Hepatocyte (in vitro differentiated cells): ENCODE measurements at regions not wholly inside any gene's neighbourhood (a gene's known extent, or its start where the extent isn't known, plus 50 kb on each side); places are given as distances from the start of the nearest gene placed in this dataset.

ENCODE experiments used
- DNase-seq: peaks from one replicate; pipeline ENCODE4 v3.0.0-alpha.2; 2016; ENCODE audit warnings: low spot score
- H2AFZ ChIP-seq: fragments of 200-600 bp; sonication (generic); 2 replicates; pipeline ENCODE4 v1.6.0; 2016; ENCODE audit warnings: antibody characterized with exemption, mild to moderate bottlenecking
- H3K27ac ChIP-seq: fragments of 200-600 bp; sonication (generic); 2 replicates; pipeline ENCODE4 v1.5.1; 2016; ENCODE audit warnings: mild to moderate bottlenecking
- H3K27me3 ChIP-seq: fragments of 200-600 bp; sonication (generic); 2 replicates; pipeline ENCODE4 v1.6.1; 2016
- H3K36me3 ChIP-seq: fragments of 200-600 bp; sonication (generic); replicated peaks from 2 replicates; pipeline ENCODE4 v1.5.1; 2016; ENCODE audit warnings: low read depth; ENCODE audit not compliant: insufficient read depth
- H3K4me1 ChIP-seq: fragments of 200-600 bp; sonication (generic); 2 replicates; pipeline ENCODE4 v1.5.1; 2016; ENCODE audit warnings: mild to moderate bottlenecking, moderate library complexity; ENCODE audit not compliant: insufficient read depth
- H3K4me2 ChIP-seq: fragments of 200-600 bp; sonication (generic); 2 replicates; pipeline ENCODE4 v1.6.0; 2016
- H3K4me3 ChIP-seq: fragments of 200-600 bp; sonication (generic); 2 replicates; pipeline ENCODE4 v1.5.1; 2016; ENCODE audit warnings: mild to moderate bottlenecking
- H3K79me2 ChIP-seq: fragments of 200-600 bp; sonication (generic); 2 replicates; pipeline ENCODE4 v1.6.0; 2017; ENCODE audit warnings: mild to moderate bottlenecking
- H3K9me2 ChIP-seq: fragments of 200-600 bp; sonication (generic); replicated peaks from 2 replicates; pipeline ENCODE4 v1.6.0; 2017; ENCODE audit warnings: mild to moderate bottlenecking; ENCODE audit not compliant: insufficient read depth
- H3K9me3 ChIP-seq: fragments of 200-600 bp; sonication (generic); 2 replicates; pipeline ENCODE4 v1.5.1; 2016; ENCODE audit warnings: low read depth, mild to moderate bottlenecking
- H4K20me1 ChIP-seq: fragments of 200-600 bp; sonication (generic); 2 replicates; pipeline ENCODE4 v1.6.0; 2016; ENCODE audit warnings: mild to moderate bottlenecking; ENCODE audit not compliant: insufficient read depth, poor library complexity, severe bottlenecking
- EZH2 ChIP-seq: fragments of 200-600 bp; sonication (generic); IDR thresholded peaks from 2 replicates; pipeline ENCODE4 v1.6.1; 2016; ENCODE audit warnings: antibody characterized with exemption, mild to moderate bottlenecking, borderline replicate concordance
- EZH2phosphoT487 ChIP-seq: fragments of 200-600 bp; sonication (generic); IDR thresholded peaks from one replicate; pipeline ENCODE4 v1.6.1; 2018; ENCODE audit warnings: antibody characterized with exemption, mild to moderate bottlenecking, low read depth, moderate library complexity; ENCODE audit not compliant: unreplicated experiment, severe bottlenecking
- WGBS: methylation state at CpG from one replicate; pipeline ENCODE4 v1.1.6; 2016; ENCODE audit warnings: low lambda C conversion rate; ENCODE audit errors: missing lambda C conversion rate; 5-methylcytosine and 5-hydroxymethylcytosine counted together
- TF ChIP-seq, protein P1 (sequence below): fragments of 200-600 bp; sonication (generic); IDR thresholded peaks from 2 replicates; pipeline ENCODE4 v1.5.1; 2016; ENCODE audit warnings: antibody characterized with exemption, mild to moderate bottlenecking; ENCODE audit not compliant: poor library complexity

DNA sequence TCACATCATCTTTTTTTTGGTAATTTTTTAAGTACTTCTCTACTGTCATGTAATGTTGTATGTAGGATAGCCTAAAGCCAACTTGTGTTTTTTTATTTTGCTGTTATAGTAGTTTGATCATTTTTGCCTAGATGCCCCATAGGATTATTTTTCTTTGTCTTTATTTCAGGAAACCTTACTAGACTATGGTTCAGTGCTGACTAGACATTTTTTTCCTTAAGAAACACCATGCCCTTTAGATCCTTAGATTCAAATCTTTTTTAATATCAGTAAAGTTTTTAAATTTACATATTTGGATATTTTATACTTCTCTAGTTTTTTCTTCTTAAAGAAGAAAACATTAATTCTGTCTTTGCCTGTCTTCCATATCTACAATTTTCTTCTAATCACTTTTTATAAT, 221.3 kb downstream of the IDS start:
- Histone ChIP-seq H3K36me3 (no peaks in the 10 kb centered on the region), H3K4me3 (no peak overlapping the region), H3K79me2 (no peaks in the 10 kb centered on the region), H3K9me3 (no peaks in the 10 kb centered on the region), H2AFZ (no peak overlapping the region), H4K20me1 (no peaks in the 10 kb centered on the region), H3K27me3 (no peaks in the 10 kb centered on the region), H3K4me1 (no peaks in the 10 kb centered on the region), H3K4me2 (no peak overlapping the region), H3K27ac (no peak overlapping the region), H3K9me2 (no peaks in the 10 kb centered on the region)
- TF ChIP-seq EZH2 = no peak
- no peak for TF ChIP-seq EZH2phosphoT487
- TF ChIP-seq, protein P1, sequence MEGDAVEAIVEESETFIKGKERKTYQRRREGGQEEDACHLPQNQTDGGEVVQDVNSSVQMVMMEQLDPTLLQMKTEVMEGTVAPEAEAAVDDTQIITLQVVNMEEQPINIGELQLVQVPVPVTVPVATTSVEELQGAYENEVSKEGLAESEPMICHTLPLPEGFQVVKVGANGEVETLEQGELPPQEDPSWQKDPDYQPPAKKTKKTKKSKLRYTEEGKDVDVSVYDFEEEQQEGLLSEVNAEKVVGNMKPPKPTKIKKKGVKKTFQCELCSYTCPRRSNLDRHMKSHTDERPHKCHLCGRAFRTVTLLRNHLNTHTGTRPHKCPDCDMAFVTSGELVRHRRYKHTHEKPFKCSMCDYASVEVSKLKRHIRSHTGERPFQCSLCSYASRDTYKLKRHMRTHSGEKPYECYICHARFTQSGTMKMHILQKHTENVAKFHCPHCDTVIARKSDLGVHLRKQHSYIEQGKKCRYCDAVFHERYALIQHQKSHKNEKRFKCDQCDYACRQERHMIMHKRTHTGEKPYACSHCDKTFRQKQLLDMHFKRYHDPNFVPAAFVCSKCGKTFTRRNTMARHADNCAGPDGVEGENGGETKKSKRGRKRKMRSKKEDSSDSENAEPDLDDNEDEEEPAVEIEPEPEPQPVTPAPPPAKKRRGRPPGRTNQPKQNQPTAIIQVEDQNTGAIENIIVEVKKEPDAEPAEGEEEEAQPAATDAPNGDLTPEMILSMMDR = no peak
- no peak for DNase-seq

DNA sequence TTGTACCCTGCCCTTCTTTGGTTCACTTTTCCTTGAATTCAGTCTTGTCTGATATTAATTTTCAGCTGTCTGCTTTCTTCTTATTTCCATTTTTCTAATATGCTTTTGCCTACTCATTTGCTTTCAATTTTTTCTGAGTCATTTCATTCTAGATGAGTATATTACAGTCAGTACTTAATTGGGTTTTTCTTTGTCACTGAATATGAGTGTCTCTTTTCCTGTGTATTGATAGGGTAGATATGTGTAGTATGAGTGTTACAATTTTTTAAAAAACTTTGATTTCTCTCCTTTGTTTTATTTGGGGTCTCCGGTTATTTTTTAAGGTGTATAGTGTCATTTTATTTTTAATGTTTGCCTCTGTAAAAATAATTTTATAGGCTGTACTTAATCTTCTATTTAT, 222.2 kb downstream of the IDS start:
- DNase-seq = no peak
- WGBS = 80% methylated on average over 1 of the region's 1 CpG
- H3K79me2 ChIP-seq = no peaks in the 10 kb centered on the region

DNA sequence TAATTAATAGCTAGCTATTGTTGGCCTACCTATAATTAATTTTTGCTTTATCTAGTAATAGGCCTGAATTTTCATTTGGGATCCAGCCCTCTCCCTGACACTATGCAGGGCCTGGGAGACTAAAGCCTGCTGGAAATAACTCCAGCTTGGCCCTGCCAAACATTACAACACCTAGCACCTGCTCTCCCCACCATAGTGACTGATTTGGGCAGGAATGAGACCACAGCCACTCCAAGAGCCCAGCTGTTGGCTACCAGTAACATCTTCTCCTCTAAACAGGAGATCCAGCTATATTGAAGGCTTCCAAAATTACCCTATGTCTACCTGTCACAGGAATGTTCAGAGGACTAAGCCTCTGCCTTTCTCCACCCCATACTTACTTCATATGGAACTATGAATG, 225.1 kb downstream of the IDS start:
- TF ChIP-seq EZH2phosphoT487 = no peak
- TF ChIP-seq, protein P1 = no peak
- TF ChIP-seq EZH2 = no peak
- Histone ChIP-seq H3K27me3 (no peaks in the 10 kb centered on the region), H3K4me2 (no peak overlapping the region), H3K9me3 (no peaks in the 10 kb centered on the region), H3K27ac (no peak overlapping the region), H3K36me3 (no peaks in the 10 kb centered on the region), H3K4me1 (no peaks in the 10 kb centered on the region), H2AFZ (no peak overlapping the region), H3K4me3 (no peak overlapping the region), H3K9me2 (no peaks in the 10 kb centered on the region), H4K20me1 (no peaks in the 10 kb centered on the region), H3K79me2 (no peaks in the 10 kb centered on the region)
- no peak for DNase-seq

More for the DNA sequence above, 222.2 kb downstream of the IDS start:
- no peak overlapping the region for H3K4me3 ChIP-seq
- H4K20me1 ChIP-seq = no peaks in the 10 kb centered on the region
- H3K4me1 ChIP-seq = no peaks in the 10 kb centered on the region
- H3K36me3 ChIP-seq = no peaks in the 10 kb centered on the region
- TF ChIP-seq EZH2 (no peak), EZH2phosphoT487 (no peak)
- TF ChIP-seq, protein P1 = no peak
- H2AFZ ChIP-seq = no peak overlapping the region
- no peaks in the 10 kb centered on the region for H3K9me3 ChIP-seq
- no peaks in the 10 kb centered on the region for H3K27me3 ChIP-seq
- H3K9me2 ChIP-seq = no peaks in the 10 kb centered on the region
- no peak overlapping the region for H3K4me2 ChIP-seq
- no peak overlapping the region for H3K27ac ChIP-seq

DNA sequence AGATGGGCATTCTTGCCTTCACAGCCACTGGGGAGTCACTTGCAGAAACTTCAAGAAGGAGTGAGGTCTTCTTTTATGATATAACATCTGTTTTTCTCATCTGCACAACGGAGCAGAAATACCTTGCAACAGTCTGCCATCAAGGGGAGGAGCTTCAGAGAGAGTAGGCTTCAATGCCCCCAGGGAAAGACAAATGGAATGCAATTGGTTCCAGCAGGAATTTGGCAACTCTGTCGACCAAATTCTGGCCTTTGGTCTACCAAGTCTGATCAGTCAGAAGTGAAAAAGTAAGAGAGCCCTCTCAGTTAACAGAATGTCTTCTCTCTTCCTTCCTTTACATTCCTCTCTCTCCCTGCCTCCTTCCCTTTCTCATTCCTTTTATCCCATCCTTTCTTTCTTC, 229.3 kb downstream of the IDS start:
- H3K27me3 ChIP-seq = no peaks in the 10 kb centered on the region
- no peaks in the 10 kb centered on the region for H3K4me1 ChIP-seq
- no peak overlapping the region for H3K4me2 ChIP-seq
- H3K9me3 ChIP-seq = no peaks in the 10 kb centered on the region
- no peaks in the 10 kb centered on the region for H3K36me3 ChIP-seq
- H3K79me2 ChIP-seq = no peaks in the 10 kb centered on the region
- H2AFZ ChIP-seq = no peak overlapping the region
- no peaks in the 10 kb centered on the region for H3K9me2 ChIP-seq
- TF ChIP-seq EZH2 (no peak), EZH2phosphoT487 (no peak)
- TF ChIP-seq, protein P1 = no peak
- H4K20me1 ChIP-seq = no peaks in the 10 kb centered on the region
- no peak overlapping the region for H3K4me3 ChIP-seq
- H3K27ac ChIP-seq = no peak overlapping the region
- DNase-seq = no peak
- 31% methylated on average over 2 of the region's 2 CpGs for WGBS
